GM11168 (cell line): ENCODE measurements at regions not wholly inside any gene's neighbourhood (a gene's known extent, or its start where the extent isn't known, plus 50 kb on each side); places are given as distances from the start of the nearest gene placed in this dataset.
"Not testable (repeated sequence)": the region's sequence is repeated elsewhere in the genome, so short reads cannot be mapped to it uniquely, and the experiment has no call there.

Source experiments
- in situ Hi-C: fragments of 300-500 bp; cut with MboI; formaldehyde crosslinking; loops from one replicate; pipeline ENCODE4 v1.12.0; 2022; ENCODE audit warnings: low sequenced_read_pairs; ENCODE audit not compliant: unreplicated experiment

DNA sequence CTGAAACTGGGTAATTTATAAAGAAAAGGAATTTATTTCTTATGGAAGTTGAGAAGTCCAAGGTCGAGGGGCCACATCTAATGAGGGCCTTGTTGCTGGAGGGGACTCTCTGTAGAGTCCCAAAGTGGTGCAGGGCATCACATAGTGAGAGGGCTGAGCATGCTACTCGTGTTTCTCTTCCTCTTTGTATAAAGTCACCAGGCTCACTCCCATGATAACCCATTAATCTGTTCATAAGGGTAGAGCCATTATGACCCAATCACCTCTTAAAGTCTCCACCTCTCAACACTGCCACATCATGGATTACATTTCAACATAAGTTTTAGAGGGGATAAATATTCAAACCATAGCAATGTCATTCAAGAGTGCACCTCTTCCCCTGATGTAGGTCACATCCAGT, 79.1 kb upstream of the ATP2B1 start:
- in situ Hi-C loops: no loop called here

DNA sequence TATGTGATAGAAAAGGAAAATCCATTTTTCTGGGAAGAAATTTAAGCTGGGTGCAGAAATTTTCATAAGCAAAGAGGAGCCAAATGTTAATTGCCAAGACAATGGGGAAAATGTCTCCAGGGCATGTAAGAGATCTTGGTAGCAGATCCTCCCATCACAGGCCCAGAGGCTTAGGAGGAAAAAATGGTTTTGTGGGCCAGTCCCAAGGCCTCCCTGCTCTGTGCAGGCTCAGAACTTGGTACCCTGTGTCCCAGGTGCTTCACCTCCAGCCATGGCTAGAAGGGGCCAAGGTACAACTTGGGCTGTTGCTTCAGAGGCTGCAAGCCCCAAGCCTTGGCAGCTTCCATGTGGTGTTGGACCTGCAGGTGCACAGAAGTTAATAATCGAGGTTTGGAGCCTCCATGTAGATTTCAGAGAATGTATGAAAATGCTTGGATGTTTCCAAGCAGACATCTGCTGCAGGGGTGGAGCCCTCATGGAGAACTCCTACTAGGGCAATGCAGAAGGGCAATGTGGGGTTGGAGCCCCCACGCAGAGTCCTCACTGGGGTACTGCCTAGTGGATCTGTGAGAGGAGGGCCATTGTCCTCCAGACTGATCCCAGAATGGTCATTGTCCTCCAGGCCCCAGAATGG, 77.7 kb upstream of the ATP2B1 start:
- in situ Hi-C loops: no loop called here

- in situ Hi-C loops: no loop called here
Observed at GRCh38 chr12:89783359-89784060, 74.9 kb upstream of the ATP2B1 start.

GRCh38 chr12:89782807-89783206, 74.2 kb upstream of the ATP2B1 start:
- in situ Hi-C loops: no loop called here

- in situ Hi-C loops: no loop called here
Observed at GRCh38 chr12:89781946-89782550, 73.4 kb upstream of the ATP2B1 start.

DNA sequence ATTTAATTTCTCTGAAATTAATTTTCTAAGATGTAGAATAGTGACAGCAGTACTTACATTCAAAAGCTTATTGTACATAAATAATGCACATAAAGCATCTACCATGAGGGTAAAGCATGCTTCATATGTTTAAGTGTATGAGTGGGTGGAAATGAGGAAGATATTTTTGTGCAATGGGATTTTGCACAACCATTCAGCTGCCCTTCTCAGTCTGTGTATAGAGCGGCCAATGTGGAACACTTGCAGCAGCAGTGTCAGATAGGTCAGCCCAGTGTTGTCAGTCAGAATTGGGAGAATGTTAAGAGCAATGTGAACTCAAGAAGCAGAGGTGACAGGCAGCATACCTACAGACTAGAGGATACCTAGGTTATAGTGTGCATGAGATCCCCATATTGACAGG, 72.5 kb upstream of the ATP2B1 start:
- in situ Hi-C loops: no loop called here

DNA sequence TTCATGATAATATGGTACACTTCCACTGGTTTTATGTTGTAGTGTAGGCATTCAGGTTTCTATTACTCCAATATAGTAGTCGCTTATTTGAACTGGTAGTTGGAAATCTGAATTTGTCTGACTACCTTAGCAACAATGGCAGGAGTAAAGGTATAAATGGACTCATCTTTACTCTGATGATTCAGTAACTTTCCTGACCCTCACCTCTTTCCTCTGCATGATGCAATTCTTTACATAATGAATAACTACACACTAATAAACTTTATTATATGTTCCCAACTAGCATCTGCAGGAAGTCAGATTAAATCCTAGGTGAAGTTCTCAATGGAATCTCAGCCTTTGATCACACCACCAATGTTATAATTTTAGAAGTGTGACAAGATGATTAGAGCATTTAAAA, 70.5 kb upstream of the ATP2B1 start:
- in situ Hi-C loops: no loop called here

GRCh38 chr12:89777733-89778379, 69.2 kb upstream of the ATP2B1 start:
- in situ Hi-C loops: no loop called here

DNA sequence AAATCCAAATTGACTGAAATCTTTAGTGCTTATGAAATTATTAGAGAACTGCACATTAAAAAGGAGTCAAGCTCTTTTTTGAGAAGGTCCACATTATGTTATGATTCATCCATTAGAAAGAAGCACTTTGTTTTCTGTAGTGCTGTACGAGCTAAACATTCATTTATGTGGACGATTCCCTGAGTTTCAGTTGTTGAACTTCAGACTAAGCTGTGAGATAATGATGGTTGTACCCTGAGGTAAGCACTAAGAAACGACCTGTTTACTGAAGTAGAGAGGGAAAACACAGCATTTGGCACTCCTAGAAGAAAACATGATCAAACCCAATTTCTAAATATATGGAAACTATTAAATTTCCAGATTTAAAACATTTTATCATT, 67.3 kb upstream of the ATP2B1 start:
- in situ Hi-C loops: no loop called here

DNA sequence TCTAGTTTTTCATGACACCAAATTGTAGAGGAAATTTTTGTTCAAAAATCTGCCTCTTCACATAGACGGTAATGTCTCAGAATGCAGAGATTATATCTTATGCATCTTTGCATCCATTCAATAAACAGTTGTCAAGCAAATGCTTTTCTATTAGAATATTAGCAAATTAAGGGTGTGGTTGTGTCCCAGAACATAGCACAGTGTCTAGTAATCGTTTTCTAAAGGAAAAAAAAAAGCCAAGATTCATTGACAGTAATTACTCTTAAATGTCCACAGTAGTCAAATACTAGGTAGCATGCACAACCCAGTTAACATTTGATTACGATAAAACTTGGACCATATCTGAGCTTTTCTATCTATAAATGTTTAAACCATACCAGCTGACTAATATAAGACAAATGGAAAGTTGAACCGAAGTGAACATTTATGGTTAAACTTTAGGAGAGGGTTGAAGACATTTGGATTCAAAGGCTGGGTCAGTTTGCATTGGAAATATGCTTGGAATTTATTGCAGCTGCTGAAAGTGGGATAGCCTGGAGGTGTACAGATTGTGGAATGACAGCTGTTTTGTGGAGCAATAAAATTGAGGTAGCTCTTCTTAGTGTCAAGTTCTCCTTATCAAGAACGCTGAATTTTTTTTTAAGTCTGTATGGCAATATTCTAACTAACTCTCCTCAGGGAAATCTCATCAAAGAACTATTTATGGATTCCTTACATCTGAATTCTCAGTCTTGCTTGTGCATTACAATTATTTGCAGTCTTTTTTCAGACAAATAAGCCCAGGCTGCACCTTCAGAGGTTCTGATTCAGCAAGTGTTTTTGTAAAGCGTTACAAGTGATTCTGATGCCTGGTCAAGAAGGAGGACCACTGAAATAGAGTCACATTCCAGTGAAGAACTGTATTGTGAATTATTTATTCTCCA, 66.7 kb upstream of the ATP2B1 start:
- in situ Hi-C loops: no loop called here

DNA sequence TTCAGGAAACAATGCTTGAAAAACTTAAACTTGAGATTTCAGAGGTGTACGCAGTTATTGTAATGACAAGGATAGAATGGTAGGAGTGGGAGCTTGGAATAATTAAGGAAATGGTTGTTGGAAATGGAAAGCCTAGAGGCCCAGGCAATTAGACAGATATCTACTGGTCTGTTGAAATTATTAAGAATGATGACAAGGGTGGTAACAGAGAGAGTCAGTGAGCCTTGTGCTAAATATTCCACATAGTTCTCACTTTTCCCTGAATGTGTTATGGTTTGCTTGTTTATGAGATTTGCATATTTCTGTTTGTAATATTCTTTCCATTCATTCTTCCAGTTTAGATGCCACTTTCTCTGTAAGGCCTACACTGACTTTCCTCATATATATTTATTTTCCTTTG, 66.0 kb upstream of the ATP2B1 start:
- in situ Hi-C loops: no loop called here

DNA sequence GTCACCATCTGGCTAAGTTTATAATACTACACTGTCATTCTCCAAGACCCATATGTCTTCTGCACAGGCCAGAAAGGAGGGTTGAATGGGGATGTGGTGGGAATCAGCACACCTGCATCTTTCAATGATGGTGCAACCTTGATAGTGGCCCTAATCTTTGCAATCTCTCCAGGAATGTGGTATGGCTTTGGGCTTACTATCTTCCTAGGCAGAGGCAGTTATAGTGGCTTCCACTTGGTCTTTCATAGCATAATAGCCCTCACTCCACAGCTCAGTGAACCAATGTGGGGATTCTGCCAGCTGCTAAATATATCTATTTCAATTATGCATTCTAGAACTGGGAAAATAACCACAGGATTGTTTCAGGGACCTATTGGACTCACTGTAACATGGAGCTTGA, 61.8 kb upstream of the ATP2B1 start:
- in situ Hi-C loops: no loop called here

GRCh38 chr12:89769483-89769818, 60.8 kb upstream of the ATP2B1 start:
- in situ Hi-C loops: no loop called here

DNA sequence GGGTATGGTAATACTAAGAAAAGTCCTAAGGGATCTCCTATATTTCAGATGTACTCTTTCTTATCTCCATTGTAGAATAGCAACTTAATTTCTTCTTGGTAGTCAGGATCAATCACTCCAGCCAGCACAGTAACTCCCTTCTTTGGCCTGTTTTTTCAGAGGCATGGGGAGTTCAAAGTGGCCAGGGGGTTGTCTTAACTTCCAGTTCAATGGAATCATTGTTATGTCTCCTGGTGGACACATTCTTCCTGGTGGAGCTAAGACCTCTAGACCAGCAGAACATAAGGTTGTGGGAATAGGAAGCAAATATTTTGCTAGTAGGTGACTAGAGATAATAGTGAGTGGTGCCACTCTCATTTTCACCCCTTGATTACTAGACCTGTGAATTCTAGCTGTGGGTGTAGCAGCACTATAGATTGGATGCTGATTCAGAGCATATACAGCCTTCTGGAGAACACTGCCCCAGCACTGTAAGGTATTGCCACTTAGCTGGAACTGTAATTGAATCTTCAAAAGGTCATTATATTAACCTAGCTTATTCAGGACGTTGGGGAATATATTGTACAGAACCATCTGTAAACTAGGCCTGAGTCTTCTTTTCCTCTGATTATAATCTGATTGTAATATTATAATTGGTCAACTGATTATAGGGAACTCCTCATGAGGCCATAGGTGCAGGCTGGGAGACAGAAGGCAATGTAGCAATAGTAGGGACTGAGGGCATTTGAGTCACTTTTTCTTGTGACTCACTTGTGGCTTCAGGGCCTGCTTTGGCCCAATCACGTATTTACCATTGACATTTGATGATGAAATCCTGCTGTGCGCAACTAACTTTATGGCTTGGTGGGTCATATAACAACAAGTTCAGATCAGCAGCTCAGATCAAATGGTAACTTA, 60.2 kb upstream of the ATP2B1 start:
- in situ Hi-C loops: no loop called here

DNA sequence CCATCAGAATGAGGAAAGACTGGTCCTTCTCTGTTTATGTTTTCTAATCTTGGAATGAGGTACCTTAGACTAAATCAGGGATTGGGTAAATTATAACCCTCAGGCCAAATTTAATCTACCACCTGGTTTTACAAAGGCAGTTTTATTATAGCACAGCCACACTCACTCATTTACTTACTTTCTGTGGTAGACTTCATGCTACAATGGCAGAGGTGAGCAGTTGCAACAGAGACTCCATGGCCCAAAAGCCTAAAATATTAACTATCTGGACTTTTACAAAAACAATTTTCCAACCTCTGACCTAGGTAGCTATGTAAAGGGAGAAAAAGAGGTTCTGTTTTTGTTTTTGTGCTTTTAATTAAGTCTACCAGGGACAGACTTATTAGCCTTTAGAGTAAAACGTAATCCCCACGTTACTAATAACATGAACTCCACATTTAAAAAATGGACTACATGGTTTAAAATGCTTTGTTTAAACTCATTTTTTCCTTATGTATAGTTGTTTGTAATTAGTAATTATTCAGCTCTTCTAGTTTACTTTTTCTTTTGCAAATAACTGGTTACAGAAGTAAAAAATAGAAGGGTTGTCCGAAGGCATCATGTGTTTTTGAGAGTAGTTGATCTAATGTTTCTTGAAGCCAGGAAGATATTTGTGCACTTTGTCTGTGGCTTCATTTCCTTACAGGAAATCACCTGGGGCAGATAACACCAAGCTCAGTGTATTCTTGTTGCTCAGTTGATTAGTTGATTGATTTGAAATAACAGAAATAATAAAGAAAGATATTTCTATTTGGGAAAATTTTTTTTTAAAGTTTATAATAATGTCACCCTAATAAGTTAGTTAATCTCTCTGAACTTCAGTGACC, 57.6 kb upstream of the ATP2B1 start:
- in situ Hi-C loops: no loop called here

GRCh38 chr12:89764164-89764563, 55.5 kb upstream of the ATP2B1 start:
- in situ Hi-C loops: not testable (repeated sequence)

DNA sequence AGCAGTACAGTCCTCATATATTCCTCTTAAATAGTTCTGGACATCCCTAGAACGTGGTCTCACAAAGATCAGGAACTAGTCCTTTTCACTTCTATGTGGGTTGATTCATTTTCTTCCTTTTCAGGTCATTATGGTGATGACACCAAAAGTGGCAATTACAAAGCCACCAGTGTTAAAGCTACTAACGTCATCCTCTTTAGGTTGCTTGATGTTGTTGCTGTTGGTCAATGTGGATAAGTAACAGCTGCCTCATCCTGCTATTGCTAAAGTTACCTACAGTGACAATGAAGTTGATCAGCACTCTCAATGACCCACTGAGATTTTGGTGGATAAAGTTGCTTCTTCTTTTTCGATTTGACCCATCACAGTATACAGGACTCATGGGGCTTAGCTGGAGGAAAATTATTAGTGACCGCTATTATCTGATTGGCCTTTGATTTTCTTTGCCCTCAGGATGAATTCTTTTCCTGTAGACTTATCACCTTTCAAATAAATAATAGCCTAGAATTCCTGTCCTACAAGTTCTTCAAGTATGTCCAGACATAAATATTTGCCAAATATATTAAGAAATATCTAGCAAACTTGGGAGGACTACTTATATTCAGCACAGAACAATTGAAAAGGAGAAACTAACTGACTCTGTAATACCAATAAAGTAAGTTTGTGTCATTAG, 54.0 kb upstream of the ATP2B1 start:
- in situ Hi-C loops: no loop called here

GRCh38 chr12:89760783-89761182, 52.1 kb upstream of the ATP2B1 start:
- in situ Hi-C loops: no loop called here
